Mammary epithelial cell (primary cell): ENCODE measurements at regions not wholly inside any gene's neighbourhood (a gene's known extent, or its start where the extent isn't known, plus 50 kb on each side); places are given as distances from the start of the nearest gene placed in this dataset.
"Not testable (repeated sequence)": the region's sequence is repeated elsewhere in the genome, so short reads cannot be mapped to it uniquely, and the experiment has no call there.

Experiments
- CTCF ChIP-seq, 2 donors: IDR thresholded peaks in 1 of 2; conservative IDR thresholded peaks in 1 of 2; 2 replicates each; pipeline ENCODE4 v1.5.1; 2011 to 2012; ENCODE audit warnings: inconsistent platforms in 2 of 2, low read length in 2 of 2, mild to moderate bottlenecking in 2 of 2, control low read depth in 1 of 2, low read depth in 1 of 2; ENCODE audit not compliant: insufficient read depth in 1 of 2; ENCODE audit errors: extremely low read depth in 1 of 2
- EZH2 ChIP-seq: IDR thresholded peaks from 2 replicates; pipeline ENCODE4 v1.6.1; 2012; ENCODE audit warnings: low read length, inconsistent platforms, borderline replicate concordance

- not testable (repeated sequence) for TF ChIP-seq CTCF (conservative IDR thresholded peaks at IDR 0.05 in 1 of 2, IDR thresholded peaks at IDR 0.05 in 1 of 2; ENCODE audit: extremely low read depth in 1 of 2, insufficient read depth in 1 of 2, low read depth in 1 of 2, low read length in 2 of 2); EZH2
Observed at GRCh38 chr18:55951738-55952137, 363.7 kb upstream of the TCF4 start.
